ENCODE measurements at regions not wholly inside any gene's neighbourhood (a gene's known extent, or its start where the extent isn't known, plus 50 kb on each side); places are given as distances from the start of the nearest gene placed in this dataset.
"Not testable (repeated sequence)": the region's sequence is repeated elsewhere in the genome, so short reads cannot be mapped to it uniquely, and the experiment has no call there.

- Mint-ChIP-seq H3K27me3 (no peaks in the 10 kb centered on the region), H3K36me3 (no peaks in the 10 kb centered on the region), H3K27ac (no peak overlapping the region), H3K4me3 (no peak overlapping the region), H3K9me3 (no peaks in the 10 kb centered on the region), H3K4me1 (no peaks in the 10 kb centered on the region)
- DNase-seq: no peak
- no peak for ATAC-seq (ENCODE audit: low read depth)
- POLR2A ChIA-PET: no interaction called here
Measured at GRCh38 chr17:70563281-70563820, 394.0 kb downstream of the KCNJ2 start.

GRCh38 chr17:70564006-70564620 lies 394.8 kb downstream of the KCNJ2 start:
- no peaks in the 10 kb centered on the region for H3K27me3 Mint-ChIP-seq
- no peak overlapping the region for H3K4me3 Mint-ChIP-seq

DNA sequence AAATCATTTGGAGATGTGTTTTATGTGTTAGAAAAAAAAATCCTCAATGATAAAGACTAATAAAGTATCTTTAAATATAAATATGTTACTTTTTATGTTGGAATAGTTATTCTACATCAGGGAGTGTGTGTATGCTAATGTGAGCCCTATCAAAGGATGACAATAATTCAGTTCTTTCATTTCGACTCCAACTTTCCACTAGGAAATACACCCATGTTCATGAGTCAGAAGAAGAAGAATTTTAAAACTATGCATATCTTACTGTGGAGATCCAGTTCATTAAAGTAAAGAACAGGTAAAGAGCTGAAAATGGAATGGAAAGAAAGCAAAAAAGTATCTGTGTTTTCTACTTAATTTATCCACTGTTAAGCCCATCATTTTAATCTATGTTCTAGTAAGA lies 399.8 kb downstream of the KCNJ2 start:
- Mint-ChIP-seq H3K4me1 (no peaks in the 10 kb centered on the region), H3K27me3 (no peaks in the 10 kb centered on the region), H3K36me3 (no peaks in the 10 kb centered on the region), H3K4me3 (no peak overlapping the region), H3K27ac (no peak overlapping the region), H3K9me3 (no peaks in the 10 kb centered on the region)
- POLR2A ChIA-PET: no interaction called here
- DNase-seq (no peak), ATAC-seq (ENCODE audit: low read depth) (no peak)

More at GRCh38 chr17:70564006-70564620, 394.8 kb downstream of the KCNJ2 start:
- Mint-ChIP-seq H3K36me3 (no peaks in the 10 kb centered on the region), H3K27ac (no peak overlapping the region), H3K9me3 (no peaks in the 10 kb centered on the region), H3K4me1 (no peaks in the 10 kb centered on the region)
- POLR2A ChIA-PET: no interaction called here
- DNase-seq (no peak), ATAC-seq (ENCODE audit: low read depth) (no peak)

- H3K4me3 Mint-ChIP-seq: no peak overlapping the region
- no peaks in the 10 kb centered on the region for H3K36me3 Mint-ChIP-seq
- H3K4me1 Mint-ChIP-seq: no peaks in the 10 kb centered on the region
- POLR2A ChIA-PET: no interaction called here
- no peak overlapping the region for H3K27ac Mint-ChIP-seq
- ATAC-seq (ENCODE audit: low read depth): no peak
- no peak for DNase-seq
- no peaks in the 10 kb centered on the region for H3K9me3 Mint-ChIP-seq
- no peaks in the 10 kb centered on the region for H3K27me3 Mint-ChIP-seq
Measured at GRCh38 chr17:70577456-70577855, 408.1 kb downstream of the KCNJ2 start.

DNA sequence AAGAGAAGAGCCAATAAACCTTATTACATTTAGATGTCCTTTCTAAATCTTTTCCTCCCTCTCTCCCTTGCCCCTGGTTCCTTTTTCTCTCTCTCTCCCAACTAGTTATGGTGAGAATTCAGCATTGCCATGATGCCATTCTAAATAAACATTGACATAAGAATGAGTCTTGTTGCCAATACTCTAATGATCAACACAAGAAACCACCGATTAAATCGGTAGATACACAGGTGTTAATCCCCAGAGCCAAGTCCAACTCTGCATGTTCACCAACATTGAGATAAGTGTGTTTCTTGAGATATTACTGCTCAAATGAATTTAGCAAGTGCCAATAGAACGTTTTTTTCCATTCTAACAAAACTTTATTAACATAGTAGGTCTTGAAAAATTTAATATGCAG lies 412.1 kb downstream of the KCNJ2 start:
- peaks cover 2% of the 10 kb centered on the region for H3K9me3 Mint-ChIP-seq
- H3K36me3 Mint-ChIP-seq: no peaks in the 10 kb centered on the region
- DNase-seq: no peak
- POLR2A ChIA-PET: no interaction called here
- no peak overlapping the region for H3K27ac Mint-ChIP-seq
- no peak for ATAC-seq (ENCODE audit: low read depth)
- H3K4me1 Mint-ChIP-seq: no peaks in the 10 kb centered on the region
- no peaks in the 10 kb centered on the region for H3K27me3 Mint-ChIP-seq
- H3K4me3 Mint-ChIP-seq: no peak overlapping the region

GRCh38 chr17:70582777-70583176 lies 413.4 kb downstream of the KCNJ2 start:
- Mint-ChIP-seq H3K36me3 (no peaks in the 10 kb centered on the region), H3K4me1 (no peaks in the 10 kb centered on the region), H3K27ac (no peak overlapping the region), H3K27me3 (no peaks in the 10 kb centered on the region), H3K4me3 (no peak overlapping the region), H3K9me3 (peaks cover 2% of the 10 kb centered on the region)
- DNase-seq: no peak
- POLR2A ChIA-PET: no interaction called here
- ATAC-seq (ENCODE audit: low read depth): no peak

- Mint-ChIP-seq H3K27me3 (no peaks in the 10 kb centered on the region), H3K27ac (no peak overlapping the region), H3K9me3 (peaks cover 2% of the 10 kb centered on the region), H3K4me1 (no peaks in the 10 kb centered on the region), H3K4me3 (no peak overlapping the region), H3K36me3 (no peaks in the 10 kb centered on the region)
- POLR2A ChIA-PET: no interaction called here
- ATAC-seq (ENCODE audit: low read depth): no peak
- DNase-seq: no peak
Measured at GRCh38 chr17:70584255-70584654, 414.9 kb downstream of the KCNJ2 start.

- Mint-ChIP-seq H3K27ac (no peak overlapping the region), H3K4me1 (no peaks in the 10 kb centered on the region), H3K27me3 (no peaks in the 10 kb centered on the region), H3K9me3 (peaks cover 2% of the 10 kb centered on the region), H3K4me3 (no peak overlapping the region), H3K36me3 (no peaks in the 10 kb centered on the region)
- POLR2A ChIA-PET: no interaction called here
- ATAC-seq (ENCODE audit: low read depth) (no peak), DNase-seq (no peak)
Measured at GRCh38 chr17:70588003-70588402, 418.7 kb downstream of the KCNJ2 start.

GRCh38 chr17:70597774-70598173 lies 428.4 kb downstream of the KCNJ2 start:
- H3K4me1 Mint-ChIP-seq: no peaks in the 10 kb centered on the region
- H3K27me3 Mint-ChIP-seq: no peaks in the 10 kb centered on the region
- H3K27ac Mint-ChIP-seq: no peak overlapping the region
- H3K4me3 Mint-ChIP-seq: no peak overlapping the region
- ATAC-seq (ENCODE audit: low read depth): no peak
- H3K36me3 Mint-ChIP-seq: no peaks in the 10 kb centered on the region
- H3K9me3 Mint-ChIP-seq: no peaks in the 10 kb centered on the region
- POLR2A ChIA-PET: no interaction called here
- no peak for DNase-seq

GRCh38 chr17:70599198-70599597 lies 429.9 kb downstream of the KCNJ2 start:
- POLR2A ChIA-PET: no interaction called here
- H3K4me3 Mint-ChIP-seq: no peak overlapping the region
- H3K27ac Mint-ChIP-seq: no peak overlapping the region
- DNase-seq: no peak
- H3K27me3 Mint-ChIP-seq: no peaks in the 10 kb centered on the region
- ATAC-seq (ENCODE audit: low read depth): no peak
- no peaks in the 10 kb centered on the region for H3K9me3 Mint-ChIP-seq
- no peaks in the 10 kb centered on the region for H3K4me1 Mint-ChIP-seq
- H3K36me3 Mint-ChIP-seq: no peaks in the 10 kb centered on the region

- H3K36me3 Mint-ChIP-seq; DNase-seq; H3K27me3 Mint-ChIP-seq; POLR2A ChIA-PET; ATAC-seq (ENCODE audit: low read depth); H3K27ac Mint-ChIP-seq; H3K9me3 Mint-ChIP-seq; H3K4me1 Mint-ChIP-seq; H3K4me3 Mint-ChIP-seq: not testable (repeated sequence)
Measured at GRCh38 chr17:70599945-70600344, 430.6 kb downstream of the KCNJ2 start.

GRCh38 chr17:70603226-70603625 lies 433.9 kb downstream of the KCNJ2 start:
- Mint-ChIP-seq H3K9me3 (no peaks in the 10 kb centered on the region), H3K27me3 (no peaks in the 10 kb centered on the region), H3K27ac (no peak overlapping the region), H3K4me3 (no peak overlapping the region), H3K36me3 (no peaks in the 10 kb centered on the region), H3K4me1 (no peaks in the 10 kb centered on the region)
- DNase-seq (no peak), ATAC-seq (ENCODE audit: low read depth) (no peak)
- POLR2A ChIA-PET: no interaction called here

DNA sequence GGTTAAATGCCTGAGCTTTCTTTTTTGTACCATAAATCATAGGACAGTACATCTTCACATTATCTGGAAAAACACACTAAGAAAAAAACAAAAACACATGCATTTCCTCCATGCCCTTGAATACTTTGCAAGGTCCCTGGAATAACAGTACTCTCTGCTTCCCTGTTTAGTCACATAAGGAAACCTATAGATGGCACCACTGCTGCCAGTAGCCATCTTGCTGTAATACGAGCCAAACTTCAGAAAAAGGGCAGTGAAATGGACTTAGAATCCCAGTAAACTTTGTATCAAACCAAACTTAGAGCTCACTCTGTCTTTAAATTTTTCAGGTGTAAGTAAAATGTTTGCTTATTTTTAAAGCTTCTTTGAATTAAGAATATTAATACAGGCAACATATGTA lies 435.5 kb downstream of the KCNJ2 start:
- Mint-ChIP-seq H3K36me3 (no peaks in the 10 kb centered on the region), H3K4me3 (no peak overlapping the region), H3K27ac (no peak overlapping the region), H3K9me3 (no peaks in the 10 kb centered on the region), H3K27me3 (no peaks in the 10 kb centered on the region), H3K4me1 (no peaks in the 10 kb centered on the region)
- ATAC-seq (ENCODE audit: low read depth) (no peak), DNase-seq (no peak)
- POLR2A ChIA-PET: no interaction called here

- ATAC-seq (ENCODE audit: low read depth): no peak
- POLR2A ChIA-PET: no interaction called here
- Mint-ChIP-seq H3K27ac (no peak overlapping the region), H3K27me3 (no peaks in the 10 kb centered on the region), H3K4me3 (no peak overlapping the region), H3K4me1 (no peaks in the 10 kb centered on the region), H3K36me3 (no peaks in the 10 kb centered on the region), H3K9me3 (no peaks in the 10 kb centered on the region)
- no peak for DNase-seq
Measured at GRCh38 chr17:70606086-70606485, 436.8 kb downstream of the KCNJ2 start.

DNA sequence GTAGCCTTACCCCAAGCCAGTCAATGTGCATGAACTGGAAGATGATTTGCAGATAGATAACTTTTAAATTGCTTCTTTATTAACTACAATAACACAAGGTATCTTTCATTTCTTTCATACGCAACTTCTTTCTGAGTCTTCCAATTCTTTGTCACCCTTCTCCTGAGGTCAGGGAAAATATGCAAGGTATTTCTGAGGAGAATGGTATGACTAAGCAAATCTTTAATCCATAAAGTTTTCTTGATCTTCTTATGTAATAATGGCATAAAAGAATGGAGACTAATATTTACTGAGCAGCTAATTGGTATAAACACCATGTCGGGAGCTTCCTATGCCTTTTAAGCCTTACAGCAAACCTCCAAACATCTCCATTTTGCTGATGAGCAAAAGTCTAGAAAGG lies 438.9 kb downstream of the KCNJ2 start:
- no peaks in the 10 kb centered on the region for H3K27me3 Mint-ChIP-seq
- H3K4me1 Mint-ChIP-seq: no peaks in the 10 kb centered on the region
- no peak overlapping the region for H3K27ac Mint-ChIP-seq
- ATAC-seq (ENCODE audit: low read depth): no peak
- no peak overlapping the region for H3K4me3 Mint-ChIP-seq
- POLR2A ChIA-PET: no interaction called here
- no peaks in the 10 kb centered on the region for H3K36me3 Mint-ChIP-seq
- no peaks in the 10 kb centered on the region for H3K9me3 Mint-ChIP-seq
- DNase-seq: no peak
